ENCODE measurements at regions not wholly inside any gene's neighbourhood (a gene's known extent, or its start where the extent isn't known, plus 50 kb on each side); places are given as distances from the start of the nearest gene placed in this dataset.

DNA sequence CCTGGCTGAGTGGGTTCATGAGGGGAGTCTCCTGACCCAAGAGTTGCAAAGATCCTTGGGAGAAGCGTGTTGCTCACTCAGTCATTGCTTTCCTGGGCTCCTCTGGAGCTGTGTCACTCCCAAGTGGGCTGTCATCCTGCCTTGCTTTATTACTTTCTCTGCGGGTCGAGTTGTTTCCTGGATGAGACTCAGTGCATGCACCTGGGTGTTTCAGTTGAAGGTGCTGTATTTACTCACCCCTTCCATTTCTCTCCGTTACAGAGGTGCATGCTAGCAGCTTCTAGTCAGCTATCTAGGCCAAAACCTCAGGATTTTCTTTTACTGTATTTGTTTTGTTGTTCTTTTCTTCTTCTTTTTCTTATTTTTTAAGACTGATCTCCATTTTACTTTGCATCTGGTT, 785.5 kb upstream of the EDIL3 start:
- H3K9me3 ChIP-seq, result peaks cover 0 to 16% (median 0%) of the 10 kb centered on the region in 4 donors
- WGBS, 5 donors, result 55 to 75% (median 65%) methylated on average over 4 of the region's 4 CpGs
- H3K4me3 ChIP-seq, result no peak overlapping the region
- H3K36me3 ChIP-seq, result no peaks in the 10 kb centered on the region
- intact Hi-C loops (cut with DNase I; ENCODE audit: low total_unique reads), result no loop called here
- H3K27me3 ChIP-seq, result no peaks in the 10 kb centered on the region
- no peaks in the 10 kb centered on the region for H3K4me1 ChIP-seq
- no peak for DNase-seq
- TF ChIP-seq, protein P1, sequence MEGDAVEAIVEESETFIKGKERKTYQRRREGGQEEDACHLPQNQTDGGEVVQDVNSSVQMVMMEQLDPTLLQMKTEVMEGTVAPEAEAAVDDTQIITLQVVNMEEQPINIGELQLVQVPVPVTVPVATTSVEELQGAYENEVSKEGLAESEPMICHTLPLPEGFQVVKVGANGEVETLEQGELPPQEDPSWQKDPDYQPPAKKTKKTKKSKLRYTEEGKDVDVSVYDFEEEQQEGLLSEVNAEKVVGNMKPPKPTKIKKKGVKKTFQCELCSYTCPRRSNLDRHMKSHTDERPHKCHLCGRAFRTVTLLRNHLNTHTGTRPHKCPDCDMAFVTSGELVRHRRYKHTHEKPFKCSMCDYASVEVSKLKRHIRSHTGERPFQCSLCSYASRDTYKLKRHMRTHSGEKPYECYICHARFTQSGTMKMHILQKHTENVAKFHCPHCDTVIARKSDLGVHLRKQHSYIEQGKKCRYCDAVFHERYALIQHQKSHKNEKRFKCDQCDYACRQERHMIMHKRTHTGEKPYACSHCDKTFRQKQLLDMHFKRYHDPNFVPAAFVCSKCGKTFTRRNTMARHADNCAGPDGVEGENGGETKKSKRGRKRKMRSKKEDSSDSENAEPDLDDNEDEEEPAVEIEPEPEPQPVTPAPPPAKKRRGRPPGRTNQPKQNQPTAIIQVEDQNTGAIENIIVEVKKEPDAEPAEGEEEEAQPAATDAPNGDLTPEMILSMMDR (IDR thresholded peaks at IDR 0.05), result no peak
- TF ChIP-seq POLR2AphosphoS5 (IDR thresholded peaks at IDR 0.05) (no peak), POLR2A (IDR thresholded peaks at IDR 0.05) (no peak)
- H3K27ac ChIP-seq, result no peak overlapping the region

DNA sequence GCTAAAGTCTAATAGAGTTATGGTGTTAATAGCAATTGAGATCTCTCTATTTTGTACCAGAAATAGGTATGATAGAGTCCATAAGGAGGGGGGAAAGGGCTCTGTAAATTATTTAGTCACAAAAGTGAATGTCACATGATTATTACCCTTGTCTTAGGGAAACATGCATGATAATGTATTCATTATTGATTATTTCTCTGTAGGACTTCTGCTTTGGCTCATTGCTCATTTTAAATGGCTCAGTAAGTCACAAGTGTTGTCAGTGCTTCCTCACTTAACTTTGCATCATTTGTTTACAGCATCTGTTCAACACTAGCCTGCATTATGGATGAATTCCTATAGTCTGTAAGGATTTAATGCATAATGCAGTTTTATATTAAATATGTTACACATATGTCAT, 788.8 kb upstream of the EDIL3 start:
- H3K4me1 ChIP-seq, result no peaks in the 10 kb centered on the region
- no peaks in the 10 kb centered on the region for H3K9me3 ChIP-seq
- no peaks in the 10 kb centered on the region for H3K27me3 ChIP-seq
- no peak for TF ChIP-seq POLR2A (IDR thresholded peaks at IDR 0.05)
- no peak for TF ChIP-seq POLR2AphosphoS5 (IDR thresholded peaks at IDR 0.05)
- TF ChIP-seq EP300 (IDR thresholded peaks at IDR 0.05), result no peak
- TF ChIP-seq, protein P1 (IDR thresholded peaks at IDR 0.05), result no peak
- intact Hi-C loops (cut with DNase I; ENCODE audit: low total_unique reads), result no loop called here
- no peaks in the 10 kb centered on the region for H3K36me3 ChIP-seq
- no peak overlapping the region for H3K27ac ChIP-seq
- no peak for DNase-seq
- no peak overlapping the region for H3K4me3 ChIP-seq

DNA sequence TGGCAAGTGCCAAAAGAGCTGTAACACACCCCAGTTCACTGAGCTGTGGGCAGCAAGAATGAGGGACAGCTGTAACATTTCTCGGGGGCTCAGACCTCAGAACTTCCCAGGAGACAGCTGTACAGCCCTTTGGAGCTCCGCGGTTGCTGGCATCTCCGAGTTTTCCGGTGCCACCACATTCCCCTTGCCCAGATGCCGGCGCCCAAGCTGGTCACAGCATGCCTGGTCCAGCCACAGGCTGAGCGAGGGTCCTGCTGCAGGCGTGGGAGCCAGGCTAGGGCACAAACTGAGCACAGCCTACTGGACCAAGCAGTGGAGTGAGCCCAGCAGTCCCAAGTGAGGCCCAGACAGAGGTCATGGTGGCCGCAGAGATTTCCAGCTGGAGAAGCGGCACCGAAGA, 797.7 kb upstream of the EDIL3 start:
- H3K4me1 ChIP-seq, result no peaks in the 10 kb centered on the region

GRCh38 chr5:85204289-85204688, 819.6 kb upstream of the EDIL3 start:
- WGBS, 5 donors, result 88 to 97% (median 93%) methylated on average over 6 to 11 of the region's 11 CpGs
- no peak overlapping the region for H3K4me3 ChIP-seq
- intact Hi-C loops (cut with DNase I; ENCODE audit: low total_unique reads), result no loop called here
- DNase-seq, result no peak
- no peak overlapping the region for H3K27ac ChIP-seq
- no peaks in the 10 kb centered on the region for H3K27me3 ChIP-seq
- TF ChIP-seq POLR2A (IDR thresholded peaks at IDR 0.05), result no peak
- TF ChIP-seq EP300 (IDR thresholded peaks at IDR 0.05), result no peak
- TF ChIP-seq, protein P1 (IDR thresholded peaks at IDR 0.05), result no peak
- TF ChIP-seq POLR2AphosphoS5 (IDR thresholded peaks at IDR 0.05), result no peak
- no peaks in the 10 kb centered on the region for H3K36me3 ChIP-seq
- H3K4me1 ChIP-seq, result no peaks in the 10 kb centered on the region
- H3K9me3 ChIP-seq, result peaks cover 0 to 9% (median 4%) of the 10 kb centered on the region in 4 donors

More for the DNA sequence above, 797.7 kb upstream of the EDIL3 start:
- Histone ChIP-seq H3K36me3 (no peaks in the 10 kb centered on the region), H3K27me3 (no peaks in the 10 kb centered on the region), H3K27ac (no peak overlapping the region), H3K9me3 (no peaks in the 10 kb centered on the region), H3K4me3 (no peak overlapping the region)
- DNase-seq, result no peak
- no peak for TF ChIP-seq POLR2A (IDR thresholded peaks at IDR 0.05)
- TF ChIP-seq, protein P1 (IDR thresholded peaks at IDR 0.05), result no peak
- TF ChIP-seq POLR2AphosphoS5 (IDR thresholded peaks at IDR 0.05), result no peak
- no peak for TF ChIP-seq EP300 (IDR thresholded peaks at IDR 0.05)
- intact Hi-C loops (cut with DNase I; ENCODE audit: low total_unique reads), result no loop called here
- 83 to 94% (median 92%) methylated on average over 8 to 12 of the region's 12 CpGs for WGBS, 5 donors

All from stomach (tissue), 8 donors.